Endothelial cell of umbilical vein (primary cell): ENCODE measurements at regions not wholly inside any gene's neighbourhood (a gene's known extent, or its start where the extent isn't known, plus 50 kb on each side); places are given as distances from the start of the nearest gene placed in this dataset.

Experiments
- BruUV-seq: library from RNA; stranded (reverse); fragments of 400-500 nt; replicated peaks from 2 replicates; lab custom pipeline; 2021; lab: Mats Ljungman, UMichigan
- CTCF ChIA-PET: fragments of 300-600, 350-600 bp; sonication (Branson Sonifier 250); formaldehyde crosslinking; loops from one replicate; lab custom pipeline; 2021; ENCODE audit warnings: antibody characterized with exemption, inconsistent platforms; lab: Charles Lee
- POLR2A ChIA-PET: fragments of 300-600, 350-600 bp; sonication (Branson Sonifier 250); formaldehyde crosslinking; loops from one replicate; lab custom pipeline; 2021; ENCODE audit warnings: antibody characterized with exemption, inconsistent platforms; lab: Charles Lee
- DNase-seq: peaks from one replicate; pipeline ENCODE4 v3.0.0-alpha.2; 2011; ENCODE audit warnings: low read depth, low spot score
- FAIRE-seq: peaks from 2 replicates; lab custom pipeline; 2011; peaks lifted over from hg19 to GRCh38; lab: Jason Lieb, UNC
- H2AFZ ChIP-seq: 2 replicates; pipeline ENCODE4 v1.6.0; 2012; ENCODE audit warnings: low read depth, low read length, control low read depth, inconsistent platforms
- H3K27ac ChIP-seq: 2 replicates; pipeline ENCODE4 v1.5.1; 2011; ENCODE audit warnings: low read depth, mild to moderate bottlenecking, control low read depth, low read length, moderate library complexity; ENCODE audit not compliant: insufficient read depth
- H3K27me3 ChIP-seq, 2 experiments: 2 replicates each; pipeline versions ENCODE4 v1.6.0 to v1.6.1; 2011; ENCODE audit warnings: low read length in 2 of 2, mixed read lengths in 1 of 2; ENCODE audit not compliant: control insufficient read depth in 2 of 2, insufficient read depth in 2 of 2
- H3K36me3 ChIP-seq, 2 experiments: 2 replicates in 1 of 2; 3 replicates in 1 of 2; pipeline ENCODE4 v1.5.1; 2011; ENCODE audit warnings: low read length in 2 of 2, mild to moderate bottlenecking in 1 of 2, moderate library complexity in 1 of 2; ENCODE audit not compliant: control insufficient read depth in 2 of 2, insufficient read depth in 2 of 2; ENCODE audit errors: extremely low read depth in 1 of 2
- H3K4me1 ChIP-seq: 3 replicates; pipeline ENCODE4 v1.5.1; 2011; ENCODE audit warnings: mild to moderate bottlenecking, low read length; ENCODE audit not compliant: control insufficient read depth, insufficient read depth; ENCODE audit errors: extremely low read depth
- H3K4me2 ChIP-seq: 2 replicates; pipeline ENCODE4 v1.6.1; 2011; ENCODE audit warnings: low read length, control low read depth, mixed read lengths; ENCODE audit not compliant: insufficient read depth
- H3K4me3 ChIP-seq, 3 experiments: fragments of 200-600 bp in 1 of 3; sonication (generic), shearing (Covaris generic) in 1 of 3; replicated peaks in 1 of 3; 2 replicates each; pipeline ENCODE4 v1.5.1; 2011 to 2016; ENCODE audit warnings: control low read depth in 3 of 3, low read length in 3 of 3, mild to moderate bottlenecking in 2 of 3, inconsistent platforms in 1 of 3, low read depth in 1 of 3, moderate library complexity in 1 of 3; ENCODE audit not compliant: insufficient read depth in 1 of 3
- H3K79me2 ChIP-seq: 2 replicates; pipeline ENCODE4 v1.6.0; 2012; ENCODE audit warnings: low read length, inconsistent platforms; ENCODE audit not compliant: control insufficient read depth, insufficient read depth
- H3K9ac ChIP-seq: replicated peaks from 2 replicates; pipeline ENCODE3; 2011; ENCODE audit warnings: low read length, control low read depth; ENCODE audit not compliant: insufficient read depth; ENCODE audit errors: extremely low read depth
- H3K9me1 ChIP-seq: replicated peaks from 3 replicates; pipeline ENCODE4 v1.6.0; 2011; ENCODE audit warnings: mild to moderate bottlenecking, low read length; ENCODE audit not compliant: control insufficient read depth, insufficient read depth; ENCODE audit errors: extremely low read depth
- H3K9me3 ChIP-seq: replicated peaks from 2 replicates; pipeline ENCODE4 v1.5.1; 2012; ENCODE audit warnings: low read length, inconsistent platforms; ENCODE audit not compliant: control insufficient read depth, insufficient read depth
- H4K20me1 ChIP-seq: replicated peaks from 2 replicates; pipeline ENCODE3; 2011; ENCODE audit warnings: mild to moderate bottlenecking, low read length; ENCODE audit not compliant: control insufficient read depth, insufficient read depth; ENCODE audit errors: extremely low read depth
- CTCF ChIP-seq, 2 donors: IDR thresholded peaks; 1 replicate in 1 of 2; 2 replicates in 1 of 2; pipeline ENCODE4 v1.5.1; 2011; ENCODE audit warnings: low read length in 2 of 2, mild to moderate bottlenecking in 2 of 2, moderate library complexity in 2 of 2, control low read depth in 1 of 2, inconsistent platforms in 1 of 2, low read depth in 1 of 2; ENCODE audit not compliant: insufficient read depth in 1 of 2; ENCODE audit errors: extremely low read depth in 1 of 2
- EZH2 ChIP-seq: IDR thresholded peaks from 2 replicates; pipeline ENCODE4 v1.6.1; 2012; ENCODE audit warnings: borderline replicate concordance, low read depth, mild to moderate bottlenecking, moderate library complexity, low read length, inconsistent platforms; ENCODE audit not compliant: severe bottlenecking
- FOS ChIP-seq: IDR thresholded peaks from 2 replicates; pipeline ENCODE4 v1.6.1; 2011; ENCODE audit warnings: mild to moderate bottlenecking, low read length, moderate library complexity, borderline replicate concordance; ENCODE audit not compliant: insufficient read depth
- GATA2 ChIP-seq: IDR thresholded peaks from 2 replicates; pipeline ENCODE4 v1.7.0; 2011; ENCODE audit warnings: low read depth, mild to moderate bottlenecking, moderate library complexity, mixed read lengths, low read length; ENCODE audit not compliant: insufficient read length, insufficient read depth
- JUN ChIP-seq: IDR thresholded peaks from 2 replicates; pipeline ENCODE4 v1.6.1; 2011; ENCODE audit warnings: borderline replicate concordance, low read depth; ENCODE audit not compliant: insufficient read length, insufficient read depth
- MAX ChIP-seq: IDR thresholded peaks from 2 replicates; pipeline ENCODE4 v1.6.1; 2011; ENCODE audit not compliant: insufficient read depth, insufficient read length
- MYC ChIP-seq: IDR thresholded peaks from one replicate; pipeline ENCODE4 v1.6.1; 2011; ENCODE audit warnings: mild to moderate bottlenecking, low read depth, low read length
- POLR2A ChIP-seq: IDR thresholded peaks from 2 replicates; pipeline ENCODE4 v1.6.1; 2012; ENCODE audit warnings: low read depth, mild to moderate bottlenecking, control low read depth, low read length
- POLR2AphosphoS5 ChIP-seq: IDR thresholded peaks from 2 replicates; pipeline ENCODE4 v1.6.1; 2012; ENCODE audit warnings: low read depth, mild to moderate bottlenecking, control low read depth, low read length, moderate library complexity; ENCODE audit not compliant: insufficient read depth
- dilution Hi-C: fragments of 300-500 bp; cut with MboI; formaldehyde crosslinking; loops from one replicate; pipeline ENCODE4 v1.15.0; 2019; ENCODE audit warnings: low sequenced_read_pairs; ENCODE audit not compliant: extremely low pct_ligation_motif_present
- intact Hi-C: fragments of 100-400 bp; cut with micrococcal nuclease; formaldehyde crosslinking; loops from one replicate; pipeline ENCODE4 v1.10.0; 2022

- no TSS peak for BruUV-seq
- no peaks in the 10 kb centered on the region for H4K20me1 ChIP-seq
- ChIA-PET POLR2A (no interaction called here), CTCF (no interaction called here)
- H3K4me3 ChIP-seq, result no peak overlapping the region
- no peak overlapping the region for H2AFZ ChIP-seq
- no peak overlapping the region for H3K9ac ChIP-seq
- no peaks in the 10 kb centered on the region for H3K36me3 ChIP-seq
- intact Hi-C loops (no loop called here), dilution Hi-C loops (no loop called here)
- no peaks in the 10 kb centered on the region for H3K9me3 ChIP-seq
- no peak for FAIRE-seq
- no peaks in the 10 kb centered on the region for H3K27me3 ChIP-seq
- H3K27ac ChIP-seq, result no peak overlapping the region
- no peak overlapping the region for H3K4me2 ChIP-seq
- H3K4me1 ChIP-seq, result no peaks in the 10 kb centered on the region
- no peak for TF ChIP-seq CTCF (IDR thresholded peaks at IDR 0.05; ENCODE audit: extremely low read depth in 1 of 2, insufficient read depth in 1 of 2, low read depth in 1 of 2, low read length in 2 of 2)
- no peak for DNase-seq
- no peaks in the 10 kb centered on the region for H3K9me1 ChIP-seq
- H3K79me2 ChIP-seq, result no peaks in the 10 kb centered on the region
These were observed 642.7 kb upstream of the CXADR start for GRCh38 chr21:16870103-16870502.

GRCh38 chr21:16872616-16873015 is 640.2 kb upstream of the CXADR start:
- FAIRE-seq, result no peak
- POLR2A ChIA-PET, result no interaction called here
- intact Hi-C loops, result no loop called here

More at GRCh38 chr21:16872616-16873015, 640.2 kb upstream of the CXADR start:
- TF ChIP-seq MYC, result no peak
- no peak for TF ChIP-seq FOS
- no peak for TF ChIP-seq POLR2AphosphoS5
- TF ChIP-seq CTCF (IDR thresholded peaks at IDR 0.05; ENCODE audit: extremely low read depth in 1 of 2, insufficient read depth in 1 of 2, low read depth in 1 of 2, low read length in 2 of 2), result no peak
- TF ChIP-seq EZH2, result no peak
- no peak for TF ChIP-seq JUN
- TF ChIP-seq MAX, result no peak
- no peak for TF ChIP-seq GATA2
- no peak for TF ChIP-seq POLR2A
- Histone ChIP-seq H3K9ac (no peak overlapping the region), H4K20me1 (no peaks in the 10 kb centered on the region), H3K27ac (no peak overlapping the region), H3K9me1 (no peaks in the 10 kb centered on the region), H3K4me3 (no peak overlapping the region), H3K4me2 (no peak overlapping the region), H3K27me3 (no peaks in the 10 kb centered on the region), H3K36me3 (no peaks in the 10 kb centered on the region), H3K79me2 (no peaks in the 10 kb centered on the region), H3K4me1 (no peaks in the 10 kb centered on the region), H2AFZ (no peak overlapping the region), H3K9me3 (no peaks in the 10 kb centered on the region)
- no TSS peak for BruUV-seq
- dilution Hi-C loops, result no loop called here
- no peak for DNase-seq
- CTCF ChIA-PET, result interaction anchor here (1.0 to 1.3 kb wide), 2 partner anchors 9 to 11 kb away, joined by 3 read pairs; no protein-coding TSS in a partner anchor
